OCI-LY7 (cell line): ENCODE measurements at regions not wholly inside any gene's neighbourhood (a gene's known extent, or its start where the extent isn't known, plus 50 kb on each side); places are given as distances from the start of the nearest gene placed in this dataset.

Source experiments
- CTCF ChIP-seq: fragments of 200-600 bp; sonication (generic); conservative IDR thresholded peaks from 2 replicates; pipeline ENCODE4 v1.5.1; 2014; ENCODE audit warnings: mild to moderate bottlenecking, antibody characterized with exemption, low read length, moderate library complexity, mixed read lengths
- EZH2phosphoT487 ChIP-seq: fragments of 200-600 bp; sonication (generic); IDR thresholded peaks from 2 replicates; pipeline ENCODE4 v1.6.1; 2018; ENCODE audit warnings: low read depth, borderline replicate concordance, mild to moderate bottlenecking, mixed run types, antibody characterized with exemption, low read length, moderate library complexity, mixed read lengths

GRCh38 chr3:103389356-103389755 lies 954.5 kb downstream of the ZPLD1 start:
- TF ChIP-seq CTCF (no peak), EZH2phosphoT487 (no peak)
